Stimulated activated CD8-positive, alpha-beta memory T cell treated with anti-CD3 and anti-CD28 coated beads, Interleukin-15, amount 100 ng/mL, for 4 hours (primary cell): ENCODE measurements at regions not wholly inside any gene's neighbourhood (a gene's known extent, or its start where the extent isn't known, plus 50 kb on each side); places are given as distances from the start of the nearest gene placed in this dataset.

Experiments
- DNase-seq, 2 donors: peaks; one replicate each; pipeline ENCODE4 v3.0.0-alpha.2; 2020; ENCODE audit warnings: low read depth in 2 of 2

DNA sequence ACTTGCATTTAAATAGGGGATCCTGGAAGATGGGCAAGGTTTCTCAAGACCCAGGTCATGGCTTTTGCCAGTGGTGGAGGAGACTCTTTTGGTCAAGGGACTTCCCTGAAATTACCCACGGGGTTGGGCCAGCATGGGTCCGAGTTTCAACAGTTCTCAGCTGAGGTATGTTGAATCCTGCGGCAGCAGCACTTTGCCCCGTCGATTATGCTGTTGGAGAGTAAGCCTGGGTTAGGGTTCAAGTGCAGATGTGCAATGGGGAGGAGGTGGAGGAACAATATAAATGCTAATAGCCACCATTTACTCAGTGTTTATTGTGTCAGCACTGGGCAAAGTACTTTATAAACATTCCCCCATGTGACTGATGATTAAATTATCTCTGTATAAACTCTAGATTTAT lies 96.0 kb upstream of the GATA6 start:
- DNase-seq: no peak

DNA sequence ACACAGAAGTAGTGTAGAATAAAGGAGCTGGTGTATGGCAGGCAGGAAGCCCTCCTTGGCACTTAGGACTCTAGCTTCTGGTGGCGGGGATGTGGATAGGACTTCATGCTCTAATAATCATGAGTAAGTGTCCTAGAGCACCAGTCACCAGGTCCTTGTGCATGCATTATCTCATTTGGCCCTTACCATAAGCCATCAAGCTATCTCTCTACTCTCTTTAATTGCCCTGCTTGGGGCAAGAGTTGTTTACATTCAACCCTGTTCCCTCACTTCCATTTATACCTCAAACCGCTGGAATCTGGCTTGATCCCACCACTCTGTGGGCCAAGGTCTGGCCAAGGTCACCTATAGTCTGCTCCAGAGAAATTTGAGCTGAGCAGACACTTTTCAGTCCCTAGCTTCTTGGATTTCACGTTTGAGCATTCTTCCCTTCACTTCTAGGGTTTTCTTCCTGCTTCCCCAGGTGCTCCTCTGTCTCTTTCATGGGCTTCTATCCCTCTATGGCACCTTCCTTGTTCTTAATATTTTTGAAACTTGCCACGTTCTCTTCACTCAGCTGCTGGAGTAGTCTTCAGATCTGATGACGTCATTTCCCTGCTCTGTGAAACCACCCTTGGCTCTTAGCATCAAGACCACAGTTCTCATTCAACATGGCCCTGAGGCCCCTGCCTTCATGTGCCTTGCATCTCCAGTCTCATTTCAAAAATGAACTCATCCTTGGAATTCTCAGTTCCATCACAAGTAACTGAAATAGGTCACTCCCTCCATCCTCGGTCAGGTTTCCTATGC lies 94.9 kb upstream of the GATA6 start:
- DNase-seq: no peak

DNA sequence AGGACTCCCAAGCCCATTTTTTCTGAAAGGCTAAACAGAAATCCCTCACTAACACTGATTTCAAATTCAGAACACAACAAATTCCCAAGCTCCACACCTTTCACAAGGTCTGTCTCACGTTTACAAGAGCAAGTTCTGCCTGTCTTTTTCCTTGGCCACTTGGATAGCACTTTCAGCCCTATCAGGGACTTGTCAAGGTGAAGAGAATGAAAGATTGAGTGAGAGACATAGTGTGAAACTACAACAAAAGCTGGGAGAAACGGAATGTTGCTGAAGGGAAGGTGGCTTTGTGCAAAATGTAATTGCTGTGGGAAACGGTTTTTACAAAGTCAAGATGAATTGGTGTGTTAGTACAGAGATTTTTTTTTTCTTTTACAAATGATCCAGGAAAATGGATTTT lies 89.4 kb upstream of the GATA6 start:
- no peak for DNase-seq

DNA sequence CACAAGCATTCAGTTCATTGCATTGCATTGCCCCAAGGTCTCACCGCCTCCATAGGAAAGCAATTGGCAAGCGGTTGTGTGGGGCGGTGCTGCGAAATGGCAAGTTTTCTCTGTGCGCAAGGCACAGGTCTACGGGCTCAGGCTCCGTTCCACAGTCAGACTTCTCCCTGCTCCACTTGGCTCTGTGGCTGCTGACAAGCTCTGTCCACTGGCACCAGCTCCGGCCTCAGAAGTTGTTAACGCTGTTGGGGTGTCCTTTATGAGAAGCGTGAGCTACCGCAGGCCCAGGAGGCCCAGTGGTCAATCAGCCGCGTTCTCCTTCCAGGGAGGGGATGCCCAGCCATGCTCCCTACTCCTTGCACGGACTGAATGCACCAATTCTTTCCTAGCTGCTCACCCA lies 87.0 kb upstream of the GATA6 start:
- DNase-seq: no peak

DNA sequence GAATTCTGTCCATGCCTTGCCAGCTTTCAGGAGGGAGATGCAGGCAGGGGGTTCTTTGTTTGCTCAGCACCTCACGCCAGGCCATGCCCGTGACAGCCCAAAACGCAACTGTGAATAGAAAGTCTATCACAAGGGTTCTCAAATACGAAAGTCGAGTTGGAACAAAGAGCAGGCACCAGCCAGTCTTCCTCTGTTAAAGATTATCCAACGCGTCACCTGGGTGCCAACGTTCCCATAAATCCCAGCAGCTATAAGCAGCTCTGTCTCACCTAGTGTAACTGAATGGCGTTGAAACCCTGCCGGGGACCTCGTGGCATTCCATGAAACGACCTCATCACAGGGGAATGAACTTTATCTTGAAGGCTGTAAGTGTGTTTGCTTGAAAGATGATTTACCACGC lies 84.8 kb upstream of the GATA6 start:
- DNase-seq: no peak

DNA sequence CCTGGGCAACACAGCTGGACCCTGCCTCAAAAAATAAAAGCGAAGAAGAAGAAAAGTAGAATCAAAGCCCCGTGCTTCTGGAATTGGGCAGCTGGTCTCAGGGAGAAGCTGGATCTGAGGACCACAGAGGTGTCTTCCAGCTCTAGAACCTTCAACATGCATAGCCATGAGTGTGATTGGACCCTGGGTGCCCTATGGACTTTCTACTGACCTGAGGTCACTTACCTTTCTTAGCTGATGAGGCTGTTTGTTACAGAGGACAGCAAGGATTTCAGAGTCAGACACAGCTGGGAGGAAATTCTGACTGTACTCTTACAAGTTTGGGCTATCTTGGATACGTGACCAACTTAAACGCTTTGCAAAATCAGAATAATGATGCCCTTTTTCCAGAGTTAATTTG lies 82.4 kb upstream of the GATA6 start:
- DNase-seq: no peak

DNA sequence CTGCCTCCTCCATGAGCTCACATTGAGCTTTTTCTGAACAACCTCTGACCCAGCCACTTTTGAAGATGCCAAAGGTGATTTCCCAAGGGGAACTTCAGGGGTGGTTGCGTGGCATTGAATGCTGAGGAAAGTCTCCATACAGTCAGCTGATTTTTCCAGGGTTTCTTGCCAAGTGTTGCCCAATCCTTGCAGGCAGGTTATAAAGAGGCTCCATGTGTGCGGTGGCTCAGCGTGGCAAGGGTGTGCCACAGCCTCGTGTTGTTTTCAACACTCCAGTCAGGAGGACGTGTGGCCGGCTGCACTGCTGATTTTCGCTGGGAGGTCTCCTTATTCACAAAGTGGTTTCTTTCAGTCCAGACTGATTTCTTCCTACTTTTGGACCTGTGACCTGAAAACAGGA lies 81.4 kb upstream of the GATA6 start:
- no peak for DNase-seq

DNA sequence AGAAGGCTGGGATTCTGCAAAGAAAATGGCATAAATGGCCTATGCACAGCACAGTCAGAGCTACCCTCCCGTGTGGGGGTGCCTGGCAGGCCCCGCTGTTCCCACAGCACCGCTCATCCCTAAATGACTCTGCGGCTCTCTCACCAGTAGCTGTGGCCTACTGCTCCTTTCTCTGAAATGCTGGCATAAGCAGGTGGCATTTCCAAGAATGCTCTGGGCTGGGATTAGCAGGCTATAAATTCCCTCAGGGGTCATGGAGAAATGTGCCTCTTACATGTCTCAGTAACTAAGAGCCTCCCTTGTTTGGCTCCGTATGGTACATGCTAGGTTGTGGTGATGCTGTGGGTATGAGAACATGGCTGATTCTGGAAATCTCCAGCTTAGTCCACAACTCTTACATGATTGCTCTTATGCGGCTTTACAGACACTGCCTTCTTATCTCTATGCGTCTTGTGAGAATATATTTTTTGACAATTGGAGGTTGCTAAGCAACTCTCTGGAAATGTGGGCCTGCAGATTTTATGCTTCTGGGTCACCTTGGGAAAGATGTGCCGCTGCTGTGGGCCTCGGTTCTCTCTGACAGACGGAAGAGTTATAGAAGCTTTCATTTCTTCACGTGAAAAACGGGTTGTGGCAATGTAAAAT lies 80.3 kb upstream of the GATA6 start:
- no peak for DNase-seq

DNA sequence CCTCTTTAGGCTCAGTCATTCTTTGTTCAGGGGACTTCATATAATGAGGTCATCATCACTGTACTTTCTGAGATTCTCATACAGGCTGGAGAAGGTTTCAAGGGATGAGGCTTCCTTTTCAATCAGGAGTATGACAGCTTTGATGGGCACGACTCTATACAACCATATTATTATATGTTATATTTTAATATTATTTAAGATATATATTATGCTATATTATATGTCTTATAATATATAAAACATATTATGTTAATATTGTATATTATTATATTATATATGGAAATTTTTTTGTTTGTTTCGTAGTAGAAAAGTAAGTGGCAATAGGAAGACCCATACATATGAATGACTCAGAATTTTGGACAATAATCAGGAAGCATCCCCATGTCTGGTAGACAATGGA lies 78.0 kb upstream of the GATA6 start:
- no peak for DNase-seq

DNA sequence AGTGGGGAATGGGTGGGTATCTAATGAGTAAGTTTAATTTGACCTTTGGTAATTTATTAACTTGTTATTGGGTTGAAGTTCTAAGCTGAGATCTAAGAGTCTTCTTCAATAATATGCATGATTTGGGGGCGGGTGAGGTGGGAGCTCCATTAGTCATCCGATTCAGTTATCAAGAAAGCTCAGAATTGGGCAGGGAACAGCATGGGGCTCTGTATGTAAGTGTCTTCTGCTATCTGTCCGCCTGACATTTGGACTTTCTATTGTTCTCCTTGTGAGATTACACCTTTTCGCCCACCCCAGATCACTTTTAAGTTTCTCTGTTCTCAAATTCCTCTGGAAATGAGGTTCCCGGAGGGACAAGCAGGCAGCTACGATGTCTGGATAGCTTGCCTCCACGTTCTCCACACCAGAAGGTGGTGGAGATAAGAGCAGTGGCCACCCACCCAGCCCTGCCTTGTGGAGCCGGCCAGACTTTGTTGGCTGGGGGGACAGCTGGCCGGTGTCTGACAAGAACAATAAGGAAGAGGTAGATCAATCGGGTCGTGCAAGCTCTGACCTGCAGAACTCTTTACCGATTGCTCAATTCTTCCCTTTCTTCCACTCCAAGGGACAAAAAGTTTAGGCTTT lies 75.5 kb upstream of the GATA6 start:
- DNase-seq: no peak

DNA sequence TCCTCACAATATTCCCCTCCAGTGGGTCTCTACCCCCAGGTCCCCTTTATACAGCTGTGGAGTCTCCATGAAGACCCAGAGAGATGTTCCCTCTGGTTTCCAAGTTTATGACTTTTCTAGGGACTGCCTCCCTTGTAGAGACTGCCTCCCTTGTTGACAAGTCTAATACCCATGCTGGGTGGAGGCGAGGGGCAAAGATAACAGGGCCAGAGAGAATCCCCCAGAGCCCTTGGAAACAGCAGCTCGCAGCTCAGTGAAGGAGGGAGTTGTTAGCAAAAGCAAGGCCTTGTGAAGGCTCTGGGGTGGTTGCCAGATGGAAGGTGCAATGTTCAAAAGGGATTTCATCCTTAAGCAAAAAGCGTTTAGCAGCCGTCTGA lies 75.0 kb upstream of the GATA6 start:
- no peak for DNase-seq

DNA sequence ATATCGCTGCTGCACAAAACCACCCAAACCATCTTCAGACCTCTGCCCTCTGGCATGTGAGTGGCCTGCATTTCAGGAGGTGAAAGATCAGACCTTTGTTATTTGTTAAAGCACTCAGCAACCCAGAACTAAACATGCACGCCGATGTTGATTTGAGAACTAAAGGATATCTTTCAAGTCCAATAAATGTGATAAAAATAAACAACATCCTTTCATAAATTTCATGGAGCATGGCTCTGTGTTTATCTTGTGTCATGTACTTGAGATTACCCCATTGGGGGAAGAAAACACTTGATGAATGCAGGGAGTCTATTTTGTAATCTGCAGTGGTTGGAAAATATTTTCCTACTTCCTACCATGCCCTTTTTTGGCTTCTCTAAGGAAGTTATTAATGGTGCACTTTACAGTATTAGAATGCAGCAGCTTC lies 70.8 kb upstream of the GATA6 start:
- no peak for DNase-seq

DNA sequence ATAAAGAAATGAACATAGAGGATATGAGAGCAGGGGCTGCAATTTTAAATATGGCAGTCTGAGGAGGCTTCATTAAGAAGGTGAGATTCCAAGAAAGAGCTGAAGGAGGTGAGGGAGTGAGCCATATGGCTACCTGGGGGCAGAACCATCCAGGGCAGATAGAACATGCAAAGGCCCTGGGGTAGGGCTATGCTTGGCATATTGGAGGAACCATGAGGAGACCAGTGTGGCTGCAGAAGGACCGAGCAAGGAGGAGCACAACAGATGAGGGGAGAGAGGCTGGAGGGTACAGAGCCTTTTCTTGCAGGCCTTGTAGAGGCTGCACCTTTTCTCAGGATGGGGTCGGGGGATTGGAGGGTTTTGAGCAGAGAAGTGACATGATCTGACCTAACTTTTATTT lies 69.5 kb upstream of the GATA6 start:
- DNase-seq: no peak

DNA sequence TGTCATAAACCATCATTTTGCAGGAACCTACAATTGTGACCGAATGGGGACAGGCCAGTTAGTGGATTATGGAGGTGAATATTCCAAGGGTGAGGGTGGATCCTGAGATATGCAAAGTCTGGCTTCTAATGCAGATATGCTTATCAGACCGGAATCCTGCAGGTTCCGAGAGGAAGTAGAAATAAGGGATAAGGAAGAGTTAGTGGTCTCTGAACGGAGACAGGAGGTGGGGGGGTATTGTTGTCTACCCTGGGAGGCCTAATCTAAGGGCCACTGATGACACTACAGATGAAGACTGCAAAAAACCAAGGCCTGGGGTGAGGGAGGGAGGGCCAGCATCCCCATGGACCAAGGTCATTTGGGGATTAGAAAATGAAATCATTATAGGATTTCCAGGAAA lies 67.7 kb upstream of the GATA6 start:
- DNase-seq: no peak

DNA sequence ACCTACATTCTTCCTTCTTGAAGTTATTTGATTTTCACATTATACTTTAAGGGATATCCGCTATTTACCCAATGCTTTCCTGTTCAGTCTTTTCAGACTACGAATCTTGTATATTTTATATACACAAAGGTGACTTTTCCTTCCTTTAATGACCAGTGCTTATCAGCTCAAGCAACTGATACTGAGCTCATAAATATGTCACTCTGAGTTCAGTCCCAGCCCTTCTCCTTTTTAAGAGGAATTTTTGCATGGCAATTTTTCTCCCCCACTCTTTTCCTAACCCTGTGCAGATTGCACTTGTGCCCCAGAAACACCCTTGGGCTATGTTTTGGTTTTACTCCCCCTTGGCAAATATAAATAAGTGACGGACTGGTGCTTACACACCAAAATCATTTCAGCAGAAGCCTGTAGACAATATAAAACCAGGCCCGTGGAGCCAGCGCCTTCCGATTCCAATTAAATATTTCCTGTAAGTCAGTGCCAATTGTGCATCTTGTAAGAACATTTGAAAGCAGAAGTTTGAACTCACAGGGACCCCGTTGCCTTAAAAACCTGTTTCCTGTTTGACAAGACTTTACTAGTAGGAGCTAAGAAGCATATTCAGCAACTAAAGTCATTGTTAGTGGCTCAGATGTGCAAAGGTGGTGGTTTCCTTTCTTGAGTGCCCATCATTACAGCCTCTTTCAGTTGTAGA lies 66.3 kb upstream of the GATA6 start:
- no peak for DNase-seq

DNA sequence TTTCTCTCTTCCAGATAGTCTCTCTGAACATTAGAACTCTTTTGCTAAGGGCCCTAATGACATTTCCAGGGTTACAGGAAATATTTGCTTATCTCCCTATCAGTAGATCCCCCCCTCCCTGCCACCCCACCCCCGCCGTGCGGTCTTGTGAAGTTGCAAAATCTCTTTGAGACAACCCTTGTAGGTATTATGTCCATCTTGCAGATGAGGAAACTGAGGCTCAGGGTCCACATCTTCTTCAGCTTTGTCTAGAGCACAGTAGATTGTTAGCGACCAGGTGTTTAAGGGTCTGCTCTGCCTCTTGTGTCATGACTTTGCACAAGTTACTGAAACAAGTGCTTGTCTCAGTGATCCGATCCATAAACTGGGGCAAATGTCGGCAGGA lies 65.8 kb upstream of the GATA6 start:
- no peak for DNase-seq

DNA sequence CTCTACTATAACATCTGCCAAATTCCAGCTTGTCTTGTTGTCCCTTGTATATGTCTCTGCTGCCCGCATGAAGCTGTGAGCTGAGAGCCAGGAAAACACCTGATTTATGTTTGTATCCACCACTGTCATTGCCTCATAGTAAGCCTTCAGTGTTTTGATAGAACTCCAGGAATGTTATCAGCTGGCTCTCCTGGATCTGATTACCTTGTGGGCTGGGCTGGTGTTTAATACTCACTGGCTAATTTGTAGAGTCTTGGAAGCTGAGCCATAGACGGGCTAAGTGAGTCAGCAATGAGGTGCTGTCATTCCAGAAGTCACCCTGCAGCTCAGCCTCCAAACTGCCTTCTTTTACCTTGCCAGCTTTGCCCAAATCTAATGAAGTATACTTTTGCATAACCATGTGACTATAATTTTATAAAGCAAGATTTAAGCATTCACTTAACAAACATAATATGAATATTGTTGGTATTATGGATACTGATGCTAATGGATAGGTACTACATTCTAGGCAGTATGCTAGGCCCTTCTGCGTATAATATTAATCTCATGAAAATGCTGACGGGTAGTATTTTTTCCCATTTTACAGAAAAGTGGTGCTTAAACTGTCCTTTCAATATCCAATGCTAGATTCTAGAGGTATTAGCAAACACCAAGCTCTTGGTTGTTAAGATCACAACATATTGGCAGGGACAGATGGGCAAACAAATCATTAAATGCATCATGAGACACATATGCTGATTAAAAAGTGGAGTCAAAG lies 62.7 kb upstream of the GATA6 start:
- no peak for DNase-seq

DNA sequence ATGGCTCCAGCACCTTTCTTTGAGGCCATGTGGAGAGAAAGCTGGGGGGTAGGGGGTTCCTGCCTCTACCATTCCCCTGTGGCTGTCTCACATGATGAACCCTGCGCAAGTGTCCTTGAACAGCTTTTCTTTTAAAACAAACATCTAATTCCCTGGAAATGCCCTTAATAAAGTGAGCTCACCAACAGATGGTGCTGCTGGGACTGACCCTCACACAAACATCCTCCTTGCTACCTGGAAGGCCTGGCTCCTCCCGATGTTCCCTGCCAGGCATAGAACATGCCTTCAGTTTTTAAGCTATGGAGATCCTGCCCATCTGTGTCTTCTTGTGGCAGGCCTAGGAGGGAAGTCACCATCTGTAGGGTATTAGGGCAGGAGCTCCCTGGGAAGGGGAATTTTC lies 60.7 kb upstream of the GATA6 start:
- no peak for DNase-seq

DNA sequence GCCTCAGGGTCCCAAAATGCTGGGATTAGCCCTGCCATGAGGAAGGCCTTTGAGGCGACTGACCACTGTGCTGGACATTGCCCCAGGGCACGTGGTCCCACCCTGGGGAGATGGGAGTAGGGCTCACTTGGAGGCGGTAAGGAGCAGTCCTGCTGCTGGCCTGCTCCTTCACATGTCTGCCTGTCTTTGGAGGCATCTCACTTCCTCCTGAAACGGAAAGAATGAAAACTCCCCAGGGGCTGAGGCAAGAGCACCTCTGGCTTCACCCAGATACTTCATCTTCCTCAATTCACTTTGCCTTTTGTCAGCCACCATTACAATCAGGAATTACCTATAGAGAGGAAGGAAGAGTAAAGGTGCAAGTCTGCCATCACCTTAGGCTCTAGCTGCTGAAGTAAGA lies 59.9 kb upstream of the GATA6 start:
- DNase-seq: no peak

DNA sequence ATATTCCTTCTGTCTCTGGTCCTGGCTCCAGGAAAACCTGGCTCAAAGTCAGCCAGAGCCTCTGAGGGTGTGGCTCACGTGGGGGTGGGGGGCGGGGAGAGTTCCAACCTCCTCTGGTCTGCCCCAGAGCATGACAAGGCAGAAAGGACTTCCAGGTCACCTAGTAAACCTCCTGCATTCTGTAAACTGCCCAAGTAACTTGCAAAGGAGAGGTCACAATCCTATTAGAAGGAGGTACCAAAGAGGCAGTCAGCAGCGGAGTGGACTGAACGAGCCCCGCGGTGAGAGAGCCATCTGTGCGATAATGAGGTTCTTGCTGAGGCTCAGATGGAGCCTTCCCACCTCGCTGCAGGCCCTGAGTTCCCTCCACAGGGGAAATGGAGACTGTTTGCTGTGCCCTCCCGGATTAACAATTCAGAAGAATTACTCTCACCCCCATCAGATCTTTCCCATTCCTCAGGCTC lies 58.9 kb upstream of the GATA6 start:
- DNase-seq: no peak

DNA sequence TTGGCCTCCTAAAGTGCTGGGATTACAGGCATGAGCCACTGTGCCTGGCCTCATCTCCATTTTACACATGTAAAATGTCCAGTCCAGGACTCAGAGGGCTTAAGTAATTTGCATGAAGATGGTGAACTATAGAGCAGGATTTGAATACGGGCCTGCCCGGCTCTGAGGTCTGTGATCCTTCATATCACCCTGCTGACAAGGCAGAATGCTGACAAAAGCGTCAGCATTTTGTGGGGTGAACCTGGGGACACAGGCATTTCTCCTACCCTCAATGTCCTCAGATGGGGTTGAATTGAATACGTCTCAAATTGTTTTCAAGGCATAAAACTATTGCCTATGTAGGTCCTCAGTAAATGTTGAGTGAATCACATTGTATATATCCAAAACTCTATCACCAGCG lies 57.2 kb upstream of the GATA6 start:
- no peak for DNase-seq
